Panc1 (cell line): ENCODE measurements at regions not wholly inside any gene's neighbourhood (a gene's known extent, or its start where the extent isn't known, plus 50 kb on each side); places are given as distances from the start of the nearest gene placed in this dataset.

Experiments used
- ATAC-seq: fragments of 200-7000 bp; cut with Tn5 transposase; 2 replicates; pipeline ENCODE4 v1.9.1; 2020; ENCODE audit warnings: mild to moderate bottlenecking, moderate library complexity
- BruUV-seq: library from RNA; stranded (reverse); fragments of 400-500 nt; replicated peaks from 2 replicates; lab custom pipeline; 2021; lab: Mats Ljungman, UMichigan
- CTCF ChIA-PET: fragments of 300-600 bp; sonication (Branson Sonifier 250); formaldehyde crosslinking; loops from one replicate; lab custom pipeline; 2022; ENCODE audit warnings: antibody characterized with exemption; lab: Charles Lee
- POLR2A ChIA-PET: fragments of 300-600 bp; sonication (Branson Sonifier 250); formaldehyde crosslinking; loops from one replicate; lab custom pipeline; 2022; ENCODE audit warnings: antibody characterized with exemption; lab: Charles Lee
- DNase-seq: peaks from one replicate; pipeline ENCODE4 v3.0.0-alpha.2; 2010; ENCODE audit warnings: low read depth, low spot score
- H3K27ac ChIP-seq: 2 replicates; pipeline ENCODE4 v1.5.1; 2011; ENCODE audit warnings: mild to moderate bottlenecking, low read length, inconsistent platforms
- H3K27me3 ChIP-seq: fragments of 200-500 bp; sonication (Bioruptor generic); 2 replicates; pipeline ENCODE4 v1.6.0; 2014; ENCODE audit warnings: low read length, inconsistent platforms; ENCODE audit not compliant: control insufficient read depth, insufficient read depth
- H3K36me3 ChIP-seq: fragments of 200-500 bp; sonication (Bioruptor generic); 2 replicates; pipeline ENCODE4 v1.5.1; 2014; ENCODE audit warnings: inconsistent platforms, mild to moderate bottlenecking, low read length, moderate library complexity; ENCODE audit not compliant: control insufficient read depth, insufficient read depth
- H3K4me1 ChIP-seq: 2 replicates; pipeline ENCODE4 v1.5.1; 2011; ENCODE audit warnings: inconsistent platforms, mild to moderate bottlenecking, low read length, moderate library complexity; ENCODE audit not compliant: control insufficient read depth, insufficient read depth
- H3K4me3 ChIP-seq, 2 experiments: 2 replicates each; pipeline ENCODE4 v1.5.1; 2011 to 2012; ENCODE audit warnings: low read depth in 2 of 2, low read length in 2 of 2, mild to moderate bottlenecking in 2 of 2, inconsistent platforms in 1 of 2, moderate library complexity in 1 of 2
- H3K9me3 ChIP-seq: fragments of 200-500 bp; sonication (Bioruptor generic); 2 replicates; pipeline ENCODE4 v1.5.1; 2014; ENCODE audit warnings: low read depth, mild to moderate bottlenecking, inconsistent platforms, low read length, moderate library complexity; ENCODE audit not compliant: control insufficient read depth, insufficient read depth
- SIN3A ChIP-seq: IDR thresholded peaks from 2 replicates; pipeline ENCODE4 v1.6.1; 2012; ENCODE audit warnings: low read depth, mild to moderate bottlenecking, low read length, moderate library complexity, borderline replicate concordance; ENCODE audit not compliant: insufficient read depth
- TCF7L2 ChIP-seq: IDR thresholded peaks from 2 replicates; pipeline ENCODE4 v1.6.1; 2011; ENCODE audit warnings: mild to moderate bottlenecking, low read depth, low read length, inconsistent platforms
- in situ Hi-C: cut with HindIII; loops from 2 replicates; pipeline ENCODE4 v1.10.0; 2016; ENCODE audit warnings: low sequenced_read_pairs, low pct_unique_long_range_greater_than_20kb
- intact Hi-C: fragments of 100-400 bp; cut with micrococcal nuclease; formaldehyde crosslinking; loops from one replicate; pipeline ENCODE4 v1.10.0; 2022; ENCODE audit not compliant: unreplicated experiment
- TF ChIP-seq, protein P1 (sequence below), 2 experiments: IDR thresholded peaks; 2 replicates each; pipeline ENCODE4 v1.6.1; 2011 to 2012; ENCODE audit warnings: low read depth in 2 of 2, control low read depth in 1 of 2, low read length in 1 of 2, mild to moderate bottlenecking in 1 of 2, moderate library complexity in 1 of 2; ENCODE audit not compliant: insufficient read depth in 1 of 2
- TF ChIP-seq, protein P2 (sequence below): fragments of 450-650 bp; IDR thresholded peaks from 2 replicates; pipeline ENCODE4 v1.5.1; 2017; ENCODE audit warnings: mild to moderate bottlenecking

- intact Hi-C loops = no loop called here
- H3K27ac ChIP-seq = no peak overlapping the region
- no peaks in the 10 kb centered on the region for H3K27me3 ChIP-seq
- CTCF ChIA-PET = no interaction called here
- BruUV-seq = no TSS peak
- POLR2A ChIA-PET = no interaction called here
- in situ Hi-C loops = no loop called here
- ATAC-seq (no peak), DNase-seq (no peak)
- H3K4me1 ChIP-seq = no peaks in the 10 kb centered on the region
- no peak overlapping the region for H3K4me3 ChIP-seq
- no peaks in the 10 kb centered on the region for H3K9me3 ChIP-seq
- TF ChIP-seq, protein P1, sequence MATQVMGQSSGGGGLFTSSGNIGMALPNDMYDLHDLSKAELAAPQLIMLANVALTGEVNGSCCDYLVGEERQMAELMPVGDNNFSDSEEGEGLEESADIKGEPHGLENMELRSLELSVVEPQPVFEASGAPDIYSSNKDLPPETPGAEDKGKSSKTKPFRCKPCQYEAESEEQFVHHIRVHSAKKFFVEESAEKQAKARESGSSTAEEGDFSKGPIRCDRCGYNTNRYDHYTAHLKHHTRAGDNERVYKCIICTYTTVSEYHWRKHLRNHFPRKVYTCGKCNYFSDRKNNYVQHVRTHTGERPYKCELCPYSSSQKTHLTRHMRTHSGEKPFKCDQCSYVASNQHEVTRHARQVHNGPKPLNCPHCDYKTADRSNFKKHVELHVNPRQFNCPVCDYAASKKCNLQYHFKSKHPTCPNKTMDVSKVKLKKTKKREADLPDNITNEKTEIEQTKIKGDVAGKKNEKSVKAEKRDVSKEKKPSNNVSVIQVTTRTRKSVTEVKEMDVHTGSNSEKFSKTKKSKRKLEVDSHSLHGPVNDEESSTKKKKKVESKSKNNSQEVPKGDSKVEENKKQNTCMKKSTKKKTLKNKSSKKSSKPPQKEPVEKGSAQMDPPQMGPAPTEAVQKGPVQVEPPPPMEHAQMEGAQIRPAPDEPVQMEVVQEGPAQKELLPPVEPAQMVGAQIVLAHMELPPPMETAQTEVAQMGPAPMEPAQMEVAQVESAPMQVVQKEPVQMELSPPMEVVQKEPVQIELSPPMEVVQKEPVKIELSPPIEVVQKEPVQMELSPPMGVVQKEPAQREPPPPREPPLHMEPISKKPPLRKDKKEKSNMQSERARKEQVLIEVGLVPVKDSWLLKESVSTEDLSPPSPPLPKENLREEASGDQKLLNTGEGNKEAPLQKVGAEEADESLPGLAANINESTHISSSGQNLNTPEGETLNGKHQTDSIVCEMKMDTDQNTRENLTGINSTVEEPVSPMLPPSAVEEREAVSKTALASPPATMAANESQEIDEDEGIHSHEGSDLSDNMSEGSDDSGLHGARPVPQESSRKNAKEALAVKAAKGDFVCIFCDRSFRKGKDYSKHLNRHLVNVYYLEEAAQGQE (IDR thresholded peaks at IDR 0.05; ENCODE audit: insufficient read depth in 1 of 2, low read depth in 2 of 2, low read length in 1 of 2) = no peak
- no peaks in the 10 kb centered on the region for H3K36me3 ChIP-seq
These were observed 100.9 kb upstream of the ATP6AP2 start for GRCh38 chrX:40479777-40480318.

- in situ Hi-C loops = no loop called here
- H3K9me3 ChIP-seq = no peaks in the 10 kb centered on the region
- H3K4me1 ChIP-seq = no peaks in the 10 kb centered on the region
- no TSS peak for BruUV-seq
- no peak for DNase-seq
- CTCF ChIA-PET = no interaction called here
- no peak overlapping the region for H3K27ac ChIP-seq
- POLR2A ChIA-PET = no interaction called here
- H3K4me3 ChIP-seq = no peak overlapping the region
- no peak for ATAC-seq
- TF ChIP-seq, protein P1 (IDR thresholded peaks at IDR 0.05; ENCODE audit: insufficient read depth in 1 of 2, low read depth in 2 of 2, low read length in 1 of 2) = no peak
- TF ChIP-seq SIN3A (no peak), TCF7L2 (no peak)
- TF ChIP-seq, protein P2, sequence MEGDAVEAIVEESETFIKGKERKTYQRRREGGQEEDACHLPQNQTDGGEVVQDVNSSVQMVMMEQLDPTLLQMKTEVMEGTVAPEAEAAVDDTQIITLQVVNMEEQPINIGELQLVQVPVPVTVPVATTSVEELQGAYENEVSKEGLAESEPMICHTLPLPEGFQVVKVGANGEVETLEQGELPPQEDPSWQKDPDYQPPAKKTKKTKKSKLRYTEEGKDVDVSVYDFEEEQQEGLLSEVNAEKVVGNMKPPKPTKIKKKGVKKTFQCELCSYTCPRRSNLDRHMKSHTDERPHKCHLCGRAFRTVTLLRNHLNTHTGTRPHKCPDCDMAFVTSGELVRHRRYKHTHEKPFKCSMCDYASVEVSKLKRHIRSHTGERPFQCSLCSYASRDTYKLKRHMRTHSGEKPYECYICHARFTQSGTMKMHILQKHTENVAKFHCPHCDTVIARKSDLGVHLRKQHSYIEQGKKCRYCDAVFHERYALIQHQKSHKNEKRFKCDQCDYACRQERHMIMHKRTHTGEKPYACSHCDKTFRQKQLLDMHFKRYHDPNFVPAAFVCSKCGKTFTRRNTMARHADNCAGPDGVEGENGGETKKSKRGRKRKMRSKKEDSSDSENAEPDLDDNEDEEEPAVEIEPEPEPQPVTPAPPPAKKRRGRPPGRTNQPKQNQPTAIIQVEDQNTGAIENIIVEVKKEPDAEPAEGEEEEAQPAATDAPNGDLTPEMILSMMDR = no peak
- H3K36me3 ChIP-seq = no peaks in the 10 kb centered on the region
- no peaks in the 10 kb centered on the region for H3K27me3 ChIP-seq
- intact Hi-C loops = no loop called here
These were observed 102.2 kb upstream of the ATP6AP2 start for GRCh38 chrX:40478474-40479065.
